CD4-positive, alpha-beta T cell treated with Interleukin-15 for 4 hours (primary cell): ENCODE measurements at regions not wholly inside any gene's neighbourhood (a gene's known extent, or its start where the extent isn't known, plus 50 kb on each side); places are given as distances from the start of the nearest gene placed in this dataset.
A peak's percentile ranks its signal among the peaks of the same experiment; 100 is the strongest.

ENCODE experiments used
- DNase-seq: peaks from one replicate; pipeline ENCODE4 v3.0.0-alpha.2; 2020; ENCODE audit warnings: low spot score

GRCh38 chr5:54612711-54613110, 95.2 kb downstream of the SNX18 start:
- no peak for DNase-seq

GRCh38 chr5:54611290-54611951, 93.9 kb downstream of the SNX18 start:
- no peak for DNase-seq

- DNase-seq = peak; percentile 63
Observed at GRCh38 chr5:54610197-54610944, 92.8 kb downstream of the SNX18 start.

- DNase-seq = no peak
Observed at GRCh38 chr5:54608423-54609085, 91.0 kb downstream of the SNX18 start.

- DNase-seq = no peak
Observed at GRCh38 chr5:54607006-54607405, 89.4 kb downstream of the SNX18 start.

GRCh38 chr5:54603372-54603771, 85.8 kb downstream of the SNX18 start:
- no peak for DNase-seq

- no peak for DNase-seq
Observed at GRCh38 chr5:54602475-54602874, 84.9 kb downstream of the SNX18 start.

- no peak for DNase-seq
Observed at GRCh38 chr5:54601411-54602230, 84.1 kb downstream of the SNX18 start.
